Ovary (tissue), 7 donors: ENCODE measurements at regions not wholly inside any gene's neighbourhood (a gene's known extent, or its start where the extent isn't known, plus 50 kb on each side); places are given as distances from the start of the nearest gene placed in this dataset.
A peak's percentile ranks its signal among the peaks of the same experiment; 100 is the strongest.
"Not testable (repeated sequence)": the region's sequence is repeated elsewhere in the genome, so short reads cannot be mapped to it uniquely, and the experiment has no call there.

Experiments used
- DNase-seq, 5 donors: peaks; one replicate each; pipeline ENCODE4 v3.0.0-alpha.2; 2019 to 2020
- H3K27ac ChIP-seq, 2 donors: fragments of 200-600 bp; one replicate each; pipeline versions ENCODE4 v1.5.1 to v1.8.0; 2019 to 2022
- H3K27me3 ChIP-seq: fragments of 200-600 bp; one replicate; pipeline ENCODE4 v1.8.0; 2022
- H3K36me3 ChIP-seq: fragments of 200-600 bp; sonication (generic); one replicate; pipeline ENCODE4 v1.5.1; 2019
- H3K4me1 ChIP-seq: one replicate; pipeline ENCODE4 v1.8.1; 2013; ENCODE audit warnings: mild to moderate bottlenecking, moderate library complexity; ENCODE audit not compliant: insufficient read depth
- H3K4me3 ChIP-seq: fragments of 200-600 bp; sonication (generic); one replicate; pipeline ENCODE4 v1.5.1; 2017
- H3K9me3 ChIP-seq, 2 donors: fragments of 200-600 bp in 1 of 2; sonication (generic) in 1 of 2; one replicate each; pipeline versions ENCODE4 v1.5.1 to v1.8.1; 2013 to 2019; ENCODE audit warnings: mild to moderate bottlenecking in 1 of 2, moderate library complexity in 1 of 2
- CTCF ChIP-seq, 3 donors: fragments of 450-650 bp in 2 of 3; fragments of 200-600 bp in 1 of 3; IDR thresholded peaks; one replicate each; pipeline versions ENCODE4 v1.5.1 to v1.8.0; 2016 to 2022; ENCODE audit warnings: antibody characterized with exemption in 3 of 3, mild to moderate bottlenecking in 1 of 3
- WGBS, 3 donors: extraction: QIAGEN DNeasy Blood & Tissue Kit in 1 of 3; methylation state at CpG; one replicate each; pipeline versions ENCODE4 v1.1.5 to v1.1.7; 2013 to 2017; 5-methylcytosine and 5-hydroxymethylcytosine counted together
- intact Hi-C, 4 donors: fragments of 100-400 bp; cut with DNase I; formaldehyde crosslinking; loops; one replicate each; pipeline versions ENCODE4 v1.11.0 to v1.15.1; 2022 to 2023
- donor health status: DM: no; HTN: no; CAD: no; lungs with moderate emphysema.
- donor health status: DM: no; HTN: no; CAD: no.
- donor health status: Bipolar disorder and iron deficiency.
- donor health status: DM: no; HTN: no; CAD: no.
- donor health status: DM: yes; HTN: yes; CAD: no.

- H3K36me3 ChIP-seq, H3K27me3 ChIP-seq, intact Hi-C loops, H3K27ac ChIP-seq, H3K9me3 ChIP-seq, H3K4me1 ChIP-seq, H3K4me3 ChIP-seq, DNase-seq: not testable (repeated sequence)
- 85 to 90% (median 89%) methylated on average over 17 of the region's 17 CpGs for WGBS, 3 donors
These were observed 83.0 kb downstream of the POTEC start for GRCh38 chr18:14460364-14460763.

GRCh38 chr18:14459826-14460225, 83.6 kb downstream of the POTEC start:
- H3K36me3 ChIP-seq, H3K27me3 ChIP-seq, H3K4me3 ChIP-seq, H3K4me1 ChIP-seq, DNase-seq, intact Hi-C loops, H3K9me3 ChIP-seq, H3K27ac ChIP-seq: not testable (repeated sequence)
- WGBS, 3 donors: 84 to 96% (median 88%) methylated on average over 11 to 23 of the region's 23 CpGs

GRCh38 chr18:14458009-14458945, 85.1 kb downstream of the POTEC start:
- H3K4me3 ChIP-seq, H3K27ac ChIP-seq, H3K4me1 ChIP-seq, H3K36me3 ChIP-seq, H3K27me3 ChIP-seq, H3K9me3 ChIP-seq, intact Hi-C loops: not testable (repeated sequence)
- peak in 1 of 3 donors; percentile 40 for TF ChIP-seq CTCF (IDR thresholded peaks at IDR 0.05)
- WGBS, 3 donors: 11 to 70% (median 17%) methylated on average over 17 to 49 of the region's 62 CpGs
- peak in 4 of 5 donors; percentile 29 to 65 (median 44) for DNase-seq

GRCh38 chr18:14450637-14451009, 92.8 kb downstream of the POTEC start:
- H3K27me3 ChIP-seq, H3K4me1 ChIP-seq, H3K9me3 ChIP-seq, intact Hi-C loops, H3K36me3 ChIP-seq, DNase-seq: not testable (repeated sequence)
- H3K4me3 ChIP-seq: peak overlapping the region; percentile 26
- H3K27ac ChIP-seq: peak overlapping the region in 1 of 2 donors; percentile 75
- 1 to 5% (median 2%) methylated on average over 18 to 32 of the region's 46 CpGs for WGBS, 3 donors

GRCh38 chr18:14449995-14450636, 93.3 kb downstream of the POTEC start:
- H3K9me3 ChIP-seq, H3K4me1 ChIP-seq, H3K27me3 ChIP-seq, intact Hi-C loops, H3K36me3 ChIP-seq: not testable (repeated sequence)
- peak overlapping the region; percentile 26 for H3K4me3 ChIP-seq
- 8 to 9% methylated on average over 51 to 55 of the region's 60 CpGs; no CpG with 5 or more reads in 1 of the 3 donors for WGBS, 3 donors
- peak overlapping the region in 1 of 2 donors; percentile 75 for H3K27ac ChIP-seq
- peak in 3 of 5 donors; percentile 16 to 48 (median 37) for DNase-seq

- H3K9me3 ChIP-seq, H3K27ac ChIP-seq, H3K4me1 ChIP-seq, H3K27me3 ChIP-seq, intact Hi-C loops, H3K36me3 ChIP-seq, DNase-seq, H3K4me3 ChIP-seq: not testable (repeated sequence)
- WGBS, 3 donors: 76 to 89% (median 80%) methylated on average over 5 to 12 of the region's 12 CpGs
These were observed 94.3 kb downstream of the POTEC start for GRCh38 chr18:14449062-14449461.

GRCh38 chr18:14447715-14448114, 95.7 kb downstream of the POTEC start:
- H3K27me3 ChIP-seq, H3K27ac ChIP-seq, H3K36me3 ChIP-seq, intact Hi-C loops, H3K4me3 ChIP-seq, H3K9me3 ChIP-seq, H3K4me1 ChIP-seq, DNase-seq: not testable (repeated sequence)
- 78 to 94% (median 92%) methylated on average over 4 of the region's 4 CpGs for WGBS, 3 donors

- H3K4me3 ChIP-seq: not testable (repeated sequence)
These were observed 107.9 kb downstream of the POTEC start for GRCh38 chr18:14435460-14435859.

GRCh38 chr18:14432371-14432770, 111.0 kb downstream of the POTEC start:
- H3K27ac ChIP-seq, intact Hi-C loops, DNase-seq, H3K4me1 ChIP-seq, H3K27me3 ChIP-seq, H3K36me3 ChIP-seq, H3K9me3 ChIP-seq, H3K4me3 ChIP-seq: not testable (repeated sequence)
- 85 to 94% (median 89%) methylated on average over 10 of the region's 10 CpGs for WGBS, 3 donors

More at GRCh38 chr18:14435460-14435859, 107.9 kb downstream of the POTEC start:
- DNase-seq, intact Hi-C loops, H3K27ac ChIP-seq, H3K4me1 ChIP-seq, H3K9me3 ChIP-seq, H3K36me3 ChIP-seq, H3K27me3 ChIP-seq: not testable (repeated sequence)
- WGBS, 3 donors: 71 to 83% (median 77%) methylated on average over 3 to 4 of the region's 4 CpGs

- H3K4me3 ChIP-seq: peak overlapping the region; percentile 17
- H3K36me3 ChIP-seq, H3K9me3 ChIP-seq, intact Hi-C loops, H3K27me3 ChIP-seq, H3K27ac ChIP-seq, H3K4me1 ChIP-seq: not testable (repeated sequence)
- peak in 4 of 5 donors; percentile 41 to 67 (median 58) for DNase-seq
- WGBS, 3 donors: 0 to 11% (median 3%) methylated on average over 16 to 46 of the region's 46 CpGs
These were observed 112.3 kb downstream of the POTEC start for GRCh38 chr18:14431031-14431521.
